ENCODE measurements at regions not wholly inside any gene's neighbourhood (a gene's known extent, or its start where the extent isn't known, plus 50 kb on each side); places are given as distances from the start of the nearest gene placed in this dataset.

DNA sequence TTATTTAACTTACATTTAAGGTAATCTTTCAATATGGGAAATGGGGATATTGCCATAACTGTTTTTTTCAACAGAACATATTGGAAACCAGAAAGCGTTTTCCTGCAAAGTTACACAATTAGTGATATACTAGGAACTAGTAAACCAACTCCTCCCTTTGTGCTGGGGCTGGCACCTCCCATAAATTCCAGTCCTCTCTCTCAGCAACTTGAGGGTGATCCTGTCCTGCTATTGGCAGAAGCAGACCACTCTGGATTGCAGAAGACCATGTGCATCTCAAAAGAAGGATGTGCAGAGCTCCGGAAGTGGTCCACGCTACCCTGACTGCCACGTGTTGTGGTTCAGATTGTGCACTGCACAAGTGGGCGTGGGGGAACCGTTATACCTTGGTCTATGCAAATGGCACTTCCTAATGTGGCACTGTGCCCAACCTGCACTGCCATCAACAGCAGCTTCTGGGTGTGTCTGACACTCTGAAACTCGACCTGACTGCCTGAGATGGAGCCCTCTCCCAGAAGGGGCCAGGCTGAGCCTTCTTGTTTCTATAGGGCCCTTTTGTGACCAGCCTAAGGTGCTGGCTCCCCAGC, 219.2 kb downstream of the ZNF516 start:
- TF ChIP-seq GTF2F1 (IDR thresholded peaks at IDR 0.05; ENCODE audit: low read depth, low read length), result no peak
- no peak for TF ChIP-seq MYBL2 (IDR thresholded peaks at IDR 0.05; ENCODE audit: low read depth)
- TF ChIP-seq MYBL2 (CRISPR knock-in tag; IDR thresholded peaks at IDR 0.05; ENCODE audit: borderline replicate concordance), result no peak
- TF ChIP-seq, protein P1, sequence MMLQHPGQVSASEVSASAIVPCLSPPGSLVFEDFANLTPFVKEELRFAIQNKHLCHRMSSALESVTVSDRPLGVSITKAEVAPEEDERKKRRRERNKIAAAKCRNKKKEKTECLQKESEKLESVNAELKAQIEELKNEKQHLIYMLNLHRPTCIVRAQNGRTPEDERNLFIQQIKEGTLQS (IDR thresholded peaks at IDR 0.05), result no peak
- TF ChIP-seq, protein P1 (CRISPR knock-in tag; conservative IDR thresholded peaks at IDR 0.05), result no peak

Measured in K562 (cell line).